A204.1 (cell line): ENCODE measurements at regions not wholly inside any gene's neighbourhood (a gene's known extent, or its start where the extent isn't known, plus 50 kb on each side); places are given as distances from the start of the nearest gene placed in this dataset.
A peak's percentile ranks its signal among the peaks of the same experiment; 100 is the strongest.
"Not testable (repeated sequence)": the region's sequence is repeated elsewhere in the genome, so short reads cannot be mapped to it uniquely, and the experiment has no call there.

Experiments used
- FAIRE-seq: peaks from 2 replicates; lab custom pipeline; 2012; peaks lifted over from hg19 to GRCh38; lab: Jason Lieb, UNC

DNA sequence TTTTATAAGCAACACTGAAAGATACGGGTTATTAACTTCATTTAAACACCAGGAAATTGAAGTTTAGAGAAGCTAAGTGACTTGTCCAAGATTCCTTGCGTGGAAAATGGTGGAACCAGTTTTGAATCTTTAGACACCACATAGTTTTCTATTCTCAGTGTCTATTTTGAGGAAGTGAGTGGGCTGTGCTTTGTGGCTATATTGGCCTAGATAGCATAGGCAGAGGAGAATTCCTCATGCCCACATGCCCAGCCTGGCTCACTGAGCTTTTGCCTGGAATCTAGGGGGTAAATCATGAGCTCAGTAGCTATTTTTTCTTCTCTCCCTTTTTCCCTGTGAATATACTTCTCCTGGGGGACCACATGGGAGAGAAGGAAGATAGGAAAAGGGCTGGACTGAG, 431.3 kb downstream of the HS3ST3B1 start:
- no peak for FAIRE-seq

DNA sequence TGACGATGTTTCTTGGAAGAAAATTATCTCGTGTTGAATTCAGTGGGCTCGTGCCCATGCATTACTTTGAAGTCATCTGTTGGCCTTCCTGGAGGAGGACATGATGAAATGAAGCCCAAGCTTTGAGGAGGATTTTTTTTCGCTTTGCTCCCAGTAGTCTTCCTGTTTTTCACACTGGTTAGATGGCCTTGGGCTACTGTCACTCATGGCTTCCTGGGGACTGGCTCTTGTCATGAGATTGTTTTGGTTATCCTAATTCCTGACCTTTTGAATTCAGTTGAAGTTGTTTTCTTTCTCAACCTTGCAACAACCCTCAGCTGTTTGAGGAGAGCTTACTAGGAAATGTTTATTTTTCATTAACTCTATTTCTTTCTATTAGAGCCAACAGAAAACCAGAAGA, 430.7 kb downstream of the HS3ST3B1 start:
- FAIRE-seq = no peak

DNA sequence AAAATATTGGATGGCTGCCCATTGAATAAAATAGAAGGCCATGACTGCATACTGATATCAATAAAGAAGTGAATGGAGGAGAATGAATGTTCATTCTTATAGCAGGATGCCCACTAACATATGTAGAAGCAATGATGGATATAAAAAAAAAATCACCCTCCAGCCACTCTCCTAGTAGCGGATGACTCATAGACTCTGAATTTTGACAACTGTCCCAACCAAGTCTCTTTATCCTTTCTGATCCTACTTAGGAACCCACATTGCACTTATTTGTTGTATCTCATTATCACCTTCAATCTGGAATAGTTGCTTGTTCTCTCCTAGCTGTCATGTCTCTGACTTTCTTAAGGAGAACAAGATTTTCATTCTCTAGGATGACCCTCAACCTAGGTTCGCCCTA, 429.9 kb downstream of the HS3ST3B1 start:
- FAIRE-seq = no peak

DNA sequence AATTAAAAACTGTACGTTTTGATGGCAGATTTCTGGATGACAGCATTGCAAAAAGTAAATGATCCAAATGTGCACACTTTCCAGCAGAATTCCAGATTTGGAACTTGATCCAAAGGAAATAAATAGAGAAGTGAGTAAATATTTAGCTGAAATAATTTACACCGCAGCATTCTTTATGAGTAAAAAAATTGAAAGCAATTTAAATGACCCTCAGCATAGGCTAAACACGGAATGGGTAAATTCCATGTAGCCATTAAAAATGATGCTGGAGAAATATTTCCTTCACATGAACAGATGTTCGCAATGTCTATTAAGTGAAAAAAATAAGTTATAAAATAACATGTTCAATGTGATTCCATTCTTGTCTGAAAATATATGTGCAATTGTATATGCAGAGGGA, 424.8 kb downstream of the HS3ST3B1 start:
- FAIRE-seq = no peak

DNA sequence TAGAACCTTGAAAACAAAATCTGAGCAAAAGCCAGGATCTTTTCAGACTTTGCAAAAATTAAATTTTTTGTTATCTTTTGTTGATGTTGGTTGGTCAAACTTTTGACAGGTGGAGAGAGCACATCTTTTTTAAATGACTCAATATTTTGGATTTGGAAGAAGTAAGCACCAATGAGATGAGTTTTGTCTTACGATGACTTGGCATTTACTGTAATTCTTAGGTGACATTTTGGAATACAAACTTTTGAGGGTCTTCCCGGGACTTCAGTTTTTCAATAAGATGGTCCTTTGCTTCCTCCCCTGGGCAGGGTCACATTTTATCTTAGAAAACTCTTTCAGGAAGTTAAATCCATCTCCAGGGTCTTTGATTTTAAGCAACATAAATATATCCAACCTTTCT, 423.9 kb downstream of the HS3ST3B1 start:
- no peak for FAIRE-seq

DNA sequence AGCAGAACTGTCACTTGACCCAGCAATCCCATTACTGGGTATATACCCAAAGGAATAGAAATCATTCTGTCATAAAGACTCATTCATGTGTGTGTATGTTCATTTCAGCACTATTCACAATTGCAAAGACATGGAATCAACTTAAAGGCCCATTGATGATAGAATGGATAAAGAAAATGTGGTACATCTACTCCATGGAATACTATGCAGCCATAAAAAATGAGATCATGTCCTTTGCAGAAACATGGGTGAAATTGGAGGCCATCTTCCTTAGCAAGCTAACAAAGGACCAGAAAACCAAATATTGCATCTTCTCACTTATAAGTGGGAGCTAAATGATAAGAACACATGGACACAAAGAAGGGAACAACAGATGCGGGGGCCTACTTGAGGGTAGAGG, 422.5 kb downstream of the HS3ST3B1 start:
- not testable (repeated sequence) for FAIRE-seq

DNA sequence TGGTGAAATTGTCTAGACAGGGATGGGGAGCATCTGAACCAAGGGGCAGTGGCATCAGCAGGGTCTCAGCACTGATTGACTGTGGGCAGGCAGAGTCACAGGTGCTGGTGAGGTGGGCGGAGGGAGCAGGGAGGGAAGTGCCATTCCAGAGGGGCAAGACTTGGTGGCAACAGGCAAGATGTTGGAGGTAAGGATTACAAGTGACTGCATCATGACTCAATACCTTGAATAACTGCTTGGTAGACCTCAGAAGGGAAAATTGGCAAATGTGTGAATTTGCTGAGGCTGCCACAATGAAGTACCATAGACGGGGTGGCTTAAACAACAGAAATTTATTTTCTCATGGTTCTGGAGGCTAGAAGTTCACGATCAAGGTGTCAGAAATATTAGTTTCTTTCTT, 419.1 kb downstream of the HS3ST3B1 start:
- FAIRE-seq = no peak

DNA sequence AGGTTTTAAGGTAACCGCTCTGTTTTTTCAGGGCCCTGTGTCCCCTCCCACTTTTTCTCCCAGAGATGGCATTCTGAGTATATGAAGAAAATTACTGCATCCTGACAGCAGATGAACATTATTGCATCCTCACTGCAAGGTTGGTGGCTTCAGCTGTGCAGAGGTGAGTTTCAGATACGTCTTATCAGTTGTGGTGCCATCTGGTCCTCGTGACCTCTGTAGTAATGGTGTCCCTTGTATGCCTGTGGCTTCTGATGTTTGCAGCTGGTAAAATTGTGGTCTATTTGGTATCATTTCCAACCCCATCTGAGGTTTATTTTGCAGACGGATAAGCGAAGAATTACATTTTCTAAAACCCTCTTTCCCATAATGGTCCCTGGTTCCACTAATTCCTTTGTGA, 417.0 kb downstream of the HS3ST3B1 start:
- FAIRE-seq = no peak

DNA sequence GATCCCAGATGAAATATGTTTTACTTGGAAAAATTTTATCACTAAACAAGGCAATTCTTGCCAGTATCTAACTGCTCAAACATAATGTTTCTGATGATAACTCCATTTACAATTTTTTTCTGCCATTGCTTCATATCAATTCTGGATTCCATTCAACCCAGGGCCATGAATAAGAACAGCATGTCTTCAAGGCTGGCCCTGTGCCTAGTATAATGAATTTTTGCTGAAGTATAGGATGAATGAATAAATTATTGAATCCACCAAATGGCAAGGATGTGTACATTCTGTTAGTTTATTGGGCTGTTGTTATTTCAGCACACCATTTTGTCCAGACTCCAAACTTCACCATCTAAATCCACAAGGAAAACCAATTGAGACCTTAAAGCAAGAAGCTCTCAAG, 414.7 kb downstream of the HS3ST3B1 start:
- FAIRE-seq = no peak

DNA sequence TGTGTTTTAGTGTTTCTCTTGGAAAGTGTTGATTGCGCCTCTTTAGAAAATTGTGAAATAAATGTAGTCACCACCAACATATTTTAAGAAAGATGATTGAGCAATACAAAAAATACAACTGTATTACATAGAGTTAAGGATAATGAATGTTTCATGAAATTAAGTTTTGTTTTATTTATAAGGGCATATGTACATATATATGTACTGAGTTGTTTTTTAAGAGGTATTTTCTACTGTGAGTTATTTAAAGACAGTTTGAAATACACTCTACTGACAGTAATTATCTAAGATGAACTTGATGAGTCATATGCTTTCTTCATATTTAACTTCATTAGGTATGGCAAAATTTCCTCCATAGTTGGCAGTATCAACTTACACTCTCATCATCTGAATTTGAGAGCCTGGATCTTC, 411.7 kb downstream of the HS3ST3B1 start:
- no peak for FAIRE-seq

DNA sequence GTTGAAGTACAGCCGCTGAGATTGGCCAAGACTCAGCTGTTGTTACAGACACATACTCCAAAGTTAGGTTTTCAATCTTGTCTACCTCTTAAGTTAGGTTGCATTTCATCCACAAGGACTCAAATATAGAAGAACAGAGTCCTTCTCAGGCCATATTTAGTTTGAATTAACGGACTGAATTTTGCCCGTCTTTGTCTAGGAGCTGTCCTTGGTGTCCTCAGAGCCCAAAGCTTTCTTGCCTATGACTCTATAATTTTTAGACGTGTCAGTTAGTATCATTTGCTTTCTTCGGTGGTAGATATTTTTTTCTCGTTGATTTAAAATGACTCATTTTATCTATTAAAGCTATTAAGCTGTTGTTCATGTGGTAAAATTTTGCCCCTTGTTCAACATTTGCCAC, 403.2 kb downstream of the HS3ST3B1 start:
- no peak for FAIRE-seq

DNA sequence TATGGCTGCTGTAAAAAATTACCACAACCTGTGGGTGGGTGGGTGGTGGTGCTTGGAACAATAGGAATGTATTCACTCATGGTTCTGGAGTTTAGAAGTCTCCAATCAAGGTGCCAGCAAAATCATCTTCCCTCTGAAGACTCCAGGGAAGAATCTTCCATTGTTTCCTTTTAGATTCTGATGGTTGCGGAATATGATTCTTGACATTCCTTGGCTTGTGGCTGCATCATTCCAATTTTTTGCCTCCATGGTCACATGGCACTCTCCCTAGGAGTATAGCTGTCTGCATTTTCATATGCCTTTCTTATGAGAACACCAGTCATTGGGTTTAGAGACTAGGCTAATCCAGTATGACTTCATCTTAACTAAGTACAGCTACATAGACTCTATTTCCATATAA, 401.0 kb downstream of the HS3ST3B1 start:
- FAIRE-seq = no peak

DNA sequence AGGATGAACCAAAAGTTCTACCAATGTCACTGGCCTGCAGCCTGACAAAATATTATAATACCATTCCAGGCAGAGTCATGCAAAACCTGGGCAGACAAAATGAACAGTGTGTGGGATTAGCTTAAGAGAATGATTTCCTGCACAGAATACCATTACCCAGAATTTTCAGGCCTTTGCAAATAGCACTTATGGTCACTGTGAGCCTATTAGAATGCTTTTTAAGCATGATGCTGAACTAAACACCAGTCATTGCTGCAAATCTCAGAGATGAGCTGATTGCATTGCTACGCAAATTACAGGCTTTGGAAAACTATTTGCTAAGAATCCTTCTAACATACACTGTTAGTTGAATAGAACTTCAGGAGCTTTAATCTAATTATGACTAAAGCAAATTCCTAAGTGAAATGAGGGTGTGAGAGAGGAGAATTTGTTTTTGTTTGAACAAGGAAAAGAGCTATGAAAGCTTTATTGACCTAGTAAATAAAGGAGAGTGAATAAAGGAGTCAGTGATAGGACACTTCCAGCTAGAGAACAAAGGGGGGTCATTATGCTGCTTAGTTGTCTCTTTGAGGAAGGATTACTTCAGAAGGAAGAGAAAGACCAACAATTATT, 398.8 kb downstream of the HS3ST3B1 start:
- FAIRE-seq = no peak

DNA sequence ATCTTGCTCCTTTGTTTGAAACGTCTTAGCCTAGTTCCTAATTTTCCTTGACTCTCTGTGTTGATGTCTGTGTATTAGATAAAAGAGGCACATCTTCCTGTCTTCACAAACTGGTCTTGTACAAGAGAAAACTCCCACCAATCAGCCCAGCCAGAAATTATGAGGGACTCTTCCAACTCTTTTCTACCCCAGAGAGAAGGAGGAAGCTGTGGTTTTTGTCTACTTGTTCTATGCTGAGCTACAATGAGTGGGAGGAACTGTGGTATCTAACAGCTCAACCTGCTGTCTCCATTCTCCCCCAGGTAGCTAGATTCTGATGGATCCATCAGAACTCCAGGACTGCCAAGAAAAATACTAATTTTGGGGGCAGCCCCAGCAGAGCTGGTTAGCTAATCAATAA, 392.5 kb downstream of the HS3ST3B1 start:
- FAIRE-seq = no peak

DNA sequence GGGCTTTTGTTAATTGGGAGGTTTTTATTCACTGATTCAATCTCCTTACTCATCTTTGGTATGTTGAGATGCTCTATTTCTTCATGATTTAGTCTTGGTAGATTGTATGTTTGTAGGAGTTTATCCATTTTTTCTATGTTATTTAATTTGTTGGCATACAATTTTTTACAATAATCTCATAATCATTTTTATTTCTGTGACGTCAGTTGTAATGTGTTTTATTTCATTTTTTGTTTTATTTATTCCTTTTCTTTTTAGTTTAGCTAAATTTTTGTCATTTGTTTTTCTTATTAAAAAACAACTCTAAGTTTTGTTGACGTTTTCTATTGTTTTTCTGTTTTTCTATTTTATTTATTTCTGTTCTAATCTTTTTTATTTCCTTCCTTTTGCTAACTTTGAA, 389.8 kb downstream of the HS3ST3B1 start:
- FAIRE-seq = peak; percentile 83

DNA sequence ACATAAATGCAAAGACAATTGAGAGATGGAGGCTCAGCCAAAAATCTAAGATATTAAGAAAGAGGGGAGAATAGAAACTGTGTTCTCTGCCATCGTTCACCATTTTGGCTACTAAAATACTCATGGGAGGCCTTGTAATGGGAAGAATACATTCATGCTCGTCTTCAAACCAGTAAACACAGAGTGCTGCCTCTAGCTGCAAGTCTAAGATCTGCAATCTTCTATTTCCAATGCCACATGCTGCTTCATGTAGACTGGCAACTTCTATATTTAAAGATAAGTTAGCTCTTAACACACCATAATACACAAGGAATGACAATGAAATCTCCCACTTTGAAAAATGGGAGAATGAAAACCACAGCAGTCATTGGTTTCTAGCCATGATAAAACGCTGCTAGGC, 387.3 kb downstream of the HS3ST3B1 start:
- FAIRE-seq = no peak

DNA sequence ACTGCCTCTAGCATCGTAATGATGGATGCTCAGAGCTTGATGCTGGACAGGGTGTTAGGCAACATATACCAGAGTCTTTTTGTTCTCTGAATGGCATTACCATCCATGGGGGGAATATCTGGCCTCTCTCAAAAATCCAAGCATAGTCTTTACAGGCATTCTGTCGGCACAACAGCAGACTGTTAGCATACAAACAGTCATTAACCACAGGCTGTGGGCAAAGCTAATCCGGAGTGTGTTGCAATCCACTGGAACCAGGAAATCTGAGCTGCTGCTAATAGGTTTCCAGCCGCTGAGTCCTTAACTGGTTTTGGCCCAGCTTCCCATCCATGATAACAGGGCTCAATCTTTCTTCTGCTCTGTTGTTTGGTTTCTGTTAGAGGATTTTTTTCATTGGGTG, 371.9 kb downstream of the HS3ST3B1 start:
- no peak for FAIRE-seq

DNA sequence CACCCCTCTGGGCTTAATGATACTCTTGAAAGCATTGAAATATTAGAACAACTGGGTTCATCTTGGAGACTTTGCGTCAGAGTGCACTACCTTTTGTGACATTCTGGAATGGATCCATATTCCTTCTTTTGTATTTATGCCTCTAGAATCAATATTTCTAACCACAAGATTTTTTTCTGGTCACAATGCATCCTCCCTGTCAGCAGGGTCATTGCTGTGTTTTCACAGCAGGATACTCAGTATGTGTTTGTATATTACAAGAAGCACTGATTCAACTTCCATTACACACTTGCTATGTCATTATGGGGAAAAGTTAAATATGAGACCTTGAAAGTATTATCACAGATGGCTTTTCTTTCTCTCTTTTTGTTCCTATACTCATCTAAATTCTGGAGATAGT, 370.0 kb downstream of the HS3ST3B1 start:
- FAIRE-seq = no peak

DNA sequence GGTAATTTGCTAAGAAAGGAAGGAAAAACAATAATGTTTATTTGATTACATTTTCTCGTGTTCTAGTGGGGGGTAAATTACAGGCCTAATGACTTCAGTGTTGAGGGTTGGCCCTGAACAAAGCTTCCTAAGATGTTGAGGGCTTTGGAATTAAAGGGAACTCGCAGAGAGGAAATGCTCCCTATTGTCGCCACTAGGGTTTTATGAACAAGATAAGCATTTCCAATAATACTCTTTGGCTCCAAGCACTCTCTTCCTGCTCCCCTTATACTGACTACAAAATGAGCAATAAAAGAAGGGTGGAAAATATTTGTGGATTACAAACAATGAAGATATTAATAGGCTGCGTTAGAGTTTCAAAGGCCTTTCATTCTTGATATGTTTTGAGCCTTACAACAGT, 363.6 kb downstream of the HS3ST3B1 start:
- FAIRE-seq = no peak

DNA sequence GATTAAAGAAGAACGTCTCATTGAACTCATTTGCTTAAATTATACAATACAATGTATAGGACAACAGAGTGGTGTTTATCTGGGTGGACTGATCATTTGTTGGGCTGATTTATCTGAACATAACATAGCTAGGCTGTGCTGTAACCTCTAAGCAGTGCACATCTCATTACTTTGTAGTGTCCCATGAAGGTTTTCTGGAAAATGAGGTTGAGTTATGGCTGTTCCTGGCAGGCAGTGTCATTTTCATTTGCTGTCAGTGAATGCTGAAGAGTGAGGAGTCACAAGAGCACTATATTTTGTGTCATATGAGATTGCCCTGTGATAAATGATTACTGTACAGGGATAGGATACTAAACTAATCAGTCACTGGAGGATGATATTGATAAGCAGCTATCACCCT, 340.2 kb downstream of the HS3ST3B1 start:
- no peak for FAIRE-seq

DNA sequence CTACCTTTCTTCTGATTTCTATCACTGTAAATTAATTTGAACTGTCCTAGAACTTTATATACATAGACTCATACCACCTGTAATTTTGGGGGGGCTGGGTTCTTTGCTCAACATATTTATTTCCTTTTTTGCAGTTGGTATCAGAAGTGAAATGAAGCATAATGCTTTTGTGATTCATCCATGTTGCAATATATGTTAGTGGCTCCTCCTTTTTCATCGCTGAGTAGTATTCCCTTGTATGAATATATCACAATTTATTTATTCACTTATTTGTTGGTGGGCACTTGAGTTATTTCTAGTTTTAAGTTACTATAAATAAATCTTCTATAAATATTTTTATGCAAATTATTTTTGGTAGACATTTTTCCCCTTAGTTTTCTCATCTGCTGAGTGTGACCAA, 336.4 kb downstream of the HS3ST3B1 start:
- FAIRE-seq = no peak

DNA sequence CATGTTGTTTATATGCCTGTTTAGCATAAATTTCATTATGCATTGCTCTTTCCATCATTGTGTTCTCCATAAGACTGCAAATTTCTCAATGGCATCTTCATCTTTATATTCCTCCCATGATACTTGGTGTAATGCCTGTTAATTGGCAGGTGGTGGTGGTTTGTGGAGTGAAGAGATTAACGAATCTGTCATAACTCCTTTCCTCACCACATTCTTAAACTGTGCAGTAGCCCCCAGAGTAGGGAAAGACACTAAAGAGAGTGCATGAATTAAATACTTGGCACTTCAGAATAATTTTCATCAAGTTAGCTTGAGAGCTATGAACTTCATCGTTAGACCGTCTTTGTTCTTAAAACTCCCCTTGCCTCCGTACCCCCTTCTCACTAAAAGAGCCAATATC, 329.7 kb downstream of the HS3ST3B1 start:
- FAIRE-seq = no peak

DNA sequence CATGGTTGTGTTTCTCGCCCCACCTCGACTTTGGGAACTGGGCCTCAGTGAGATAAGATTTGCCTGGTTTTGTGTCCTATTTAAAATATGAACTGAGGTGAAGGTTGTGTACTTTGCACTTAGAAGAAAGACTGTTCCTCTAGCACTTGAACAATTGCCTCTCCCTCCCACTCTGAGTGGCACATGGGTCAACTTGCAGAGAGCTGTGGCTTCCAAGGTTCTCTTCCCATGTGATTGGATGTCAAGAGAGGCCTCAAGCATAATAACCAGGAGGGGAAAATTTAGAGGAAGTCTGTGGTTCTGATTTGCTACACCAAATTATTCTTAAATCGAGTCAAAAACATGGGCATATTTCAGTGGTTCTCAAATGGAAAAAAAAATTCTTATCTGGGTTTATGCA, 329.2 kb downstream of the HS3ST3B1 start:
- FAIRE-seq = no peak

DNA sequence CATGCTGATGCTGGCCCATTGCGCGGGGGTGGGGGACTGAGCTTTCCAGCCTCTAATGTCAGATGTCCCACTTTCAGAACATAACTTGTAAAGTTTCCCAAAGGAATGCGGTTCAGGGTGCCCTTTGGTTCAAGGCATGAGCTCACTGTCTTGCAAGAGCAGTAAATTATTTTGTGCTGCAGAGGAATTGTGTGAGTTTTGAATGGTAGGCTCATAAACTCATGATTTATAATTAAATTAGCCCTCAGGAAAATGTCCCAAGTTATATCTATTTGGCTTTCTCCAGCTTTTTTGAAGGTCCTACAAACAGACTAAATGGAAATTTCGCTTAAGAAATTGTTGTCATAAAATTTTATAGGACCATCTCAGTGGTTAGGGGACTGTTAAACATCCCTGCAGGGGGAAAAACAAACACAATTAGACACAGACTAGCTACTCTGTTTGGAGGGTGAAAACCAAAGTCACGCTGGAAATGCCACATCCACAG, 321.8 kb downstream of the HS3ST3B1 start:
- FAIRE-seq = no peak
